Gastroesophageal sphincter (tissue), 3 donors: ENCODE measurements at regions not wholly inside any gene's neighbourhood (a gene's known extent, or its start where the extent isn't known, plus 50 kb on each side); places are given as distances from the start of the nearest gene placed in this dataset.

Source experiments
- POLR2A ChIP-seq, 2 donors: fragments of 450-650 bp; IDR thresholded peaks; one replicate each; pipeline ENCODE4 v1.6.1; 2017; ENCODE audit warnings: antibody characterized with exemption in 2 of 2, mild to moderate bottlenecking in 2 of 2, moderate library complexity in 1 of 2
- TF ChIP-seq, protein P1 (sequence below), 4 experiments: fragments of 200-600 bp in 2 of 4; fragments of 450-650 bp in 2 of 4; sonication (generic) in 1 of 4; IDR thresholded peaks; one replicate each; pipeline ENCODE4 v1.5.1; 2017 to 2019; ENCODE audit warnings: antibody characterized with exemption in 4 of 4, mild to moderate bottlenecking in 2 of 4, moderate library complexity in 2 of 4

DNA sequence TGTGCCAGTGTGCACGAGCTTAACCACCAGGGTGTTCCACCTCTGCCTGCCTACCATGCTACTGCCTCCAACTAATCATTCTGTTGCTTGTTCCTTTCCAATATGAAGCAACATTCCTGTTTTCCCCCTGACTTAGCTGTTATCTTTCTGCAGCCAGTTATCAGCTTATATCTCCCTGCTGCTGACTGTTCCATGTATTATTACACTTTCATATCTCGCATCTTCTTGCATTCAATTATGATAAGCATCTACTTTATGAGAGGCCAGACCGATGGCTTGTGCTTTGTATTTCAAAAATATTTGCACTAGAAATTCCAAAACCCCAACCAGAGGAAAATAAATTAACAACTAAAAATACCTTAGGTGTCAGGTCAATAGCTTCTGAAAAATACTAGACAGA lies 394.0 kb upstream of the BRINP1 start:
- TF ChIP-seq, protein P1, sequence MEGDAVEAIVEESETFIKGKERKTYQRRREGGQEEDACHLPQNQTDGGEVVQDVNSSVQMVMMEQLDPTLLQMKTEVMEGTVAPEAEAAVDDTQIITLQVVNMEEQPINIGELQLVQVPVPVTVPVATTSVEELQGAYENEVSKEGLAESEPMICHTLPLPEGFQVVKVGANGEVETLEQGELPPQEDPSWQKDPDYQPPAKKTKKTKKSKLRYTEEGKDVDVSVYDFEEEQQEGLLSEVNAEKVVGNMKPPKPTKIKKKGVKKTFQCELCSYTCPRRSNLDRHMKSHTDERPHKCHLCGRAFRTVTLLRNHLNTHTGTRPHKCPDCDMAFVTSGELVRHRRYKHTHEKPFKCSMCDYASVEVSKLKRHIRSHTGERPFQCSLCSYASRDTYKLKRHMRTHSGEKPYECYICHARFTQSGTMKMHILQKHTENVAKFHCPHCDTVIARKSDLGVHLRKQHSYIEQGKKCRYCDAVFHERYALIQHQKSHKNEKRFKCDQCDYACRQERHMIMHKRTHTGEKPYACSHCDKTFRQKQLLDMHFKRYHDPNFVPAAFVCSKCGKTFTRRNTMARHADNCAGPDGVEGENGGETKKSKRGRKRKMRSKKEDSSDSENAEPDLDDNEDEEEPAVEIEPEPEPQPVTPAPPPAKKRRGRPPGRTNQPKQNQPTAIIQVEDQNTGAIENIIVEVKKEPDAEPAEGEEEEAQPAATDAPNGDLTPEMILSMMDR (IDR thresholded peaks at IDR 0.05) = no peak
- no peak for TF ChIP-seq POLR2A (IDR thresholded peaks at IDR 0.05)
